Liver (tissue), 3 donors: ENCODE measurements at regions not wholly inside any gene's neighbourhood (a gene's known extent, or its start where the extent isn't known, plus 50 kb on each side); places are given as distances from the start of the nearest gene placed in this dataset.

Source experiments
- CTCF ChIP-seq: fragments of 150-350 bp; IDR thresholded peaks from 2 replicates; pipeline ENCODE4 v1.5.1; 2017; ENCODE audit warnings: improper control_type of control experiment, low read depth, low read length; ENCODE audit not compliant: missing input control
- FOXA1 ChIP-seq: IDR thresholded peaks from 2 replicates; pipeline ENCODE4 v1.6.1; 2016; ENCODE audit warnings: antibody characterized with exemption
- GABPA ChIP-seq, 2 donors: IDR thresholded peaks in 1 of 2; conservative IDR thresholded peaks in 1 of 2; 2 replicates each; pipeline ENCODE4 v1.6.1; 2016; ENCODE audit warnings: antibody characterized with exemption in 2 of 2, mild to moderate bottlenecking in 1 of 2, moderate library complexity in 1 of 2
- JUND ChIP-seq, 2 donors: IDR thresholded peaks; 2 replicates each; pipeline ENCODE4 v1.6.1; 2016; ENCODE audit warnings: antibody characterized with exemption in 2 of 2
- MAX ChIP-seq: IDR thresholded peaks from 2 replicates; pipeline ENCODE4 v1.6.1; 2016; ENCODE audit warnings: antibody characterized with exemption
- RAD21 ChIP-seq, 2 donors: IDR thresholded peaks; 2 replicates each; pipeline ENCODE4 v1.6.1; 2016; ENCODE audit warnings: antibody characterized with exemption in 2 of 2, mild to moderate bottlenecking in 2 of 2
- REST ChIP-seq: IDR thresholded peaks from 2 replicates; pipeline ENCODE4 v1.6.1; 2016; ENCODE audit warnings: antibody characterized with exemption, mild to moderate bottlenecking
- RXRA ChIP-seq, 2 donors: IDR thresholded peaks; 2 replicates each; pipeline ENCODE4 v1.6.1; 2017 to 2018; ENCODE audit warnings: antibody characterized with exemption in 2 of 2, mild to moderate bottlenecking in 1 of 2
- donor health status: healthy.
- donor health status: healthy.

- TF ChIP-seq CTCF, result no peak
- TF ChIP-seq GABPA (IDR thresholded peaks at IDR 0.05 in 1 of 2, conservative IDR thresholded peaks at IDR 0.05 in 1 of 2), result no peak
- no peak for TF ChIP-seq JUND (IDR thresholded peaks at IDR 0.05)
- no peak for TF ChIP-seq RAD21 (IDR thresholded peaks at IDR 0.05)
- no peak for TF ChIP-seq RXRA (IDR thresholded peaks at IDR 0.05)
- no peak for TF ChIP-seq REST
- TF ChIP-seq FOXA1, result no peak
- no peak for TF ChIP-seq MAX
These were observed 519.6 kb upstream of the LINC00305 start for GRCh38 chr18:64668461-64668962.
